Muscle of arm (tissue), 1 donor: ENCODE measurements at regions not wholly inside any gene's neighbourhood (a gene's known extent, or its start where the extent isn't known, plus 50 kb on each side); places are given as distances from the start of the nearest gene placed in this dataset.
"Not testable (repeated sequence)": the region's sequence is repeated elsewhere in the genome, so short reads cannot be mapped to it uniquely, and the experiment has no call there.

Experiments
- DNase-seq: peaks from one replicate; pipeline ENCODE4 v3.0.0-alpha.2; 2013

GRCh38 chr10:53072144-53072543 lies 299.6 kb upstream of the MBL2 start:
- no peak for DNase-seq

- DNase-seq, result no peak
These were observed 299.0 kb upstream of the MBL2 start for GRCh38 chr10:53071505-53072125.

- no peak for DNase-seq
These were observed 296.4 kb upstream of the MBL2 start for GRCh38 chr10:53069013-53069412.

GRCh38 chr10:53064614-53065013 lies 292.0 kb upstream of the MBL2 start:
- no peak for DNase-seq

GRCh38 chr10:53063805-53064204 lies 291.2 kb upstream of the MBL2 start:
- no peak for DNase-seq

- DNase-seq, result no peak
These were observed 280.1 kb upstream of the MBL2 start for GRCh38 chr10:53052521-53053164.

- no peak for DNase-seq
These were observed 272.7 kb upstream of the MBL2 start for GRCh38 chr10:53045315-53045714.

GRCh38 chr10:53035823-53036222 lies 263.2 kb upstream of the MBL2 start:
- not testable (repeated sequence) for DNase-seq

GRCh38 chr10:53033396-53033795 lies 260.8 kb upstream of the MBL2 start:
- DNase-seq, result no peak

GRCh38 chr10:53029872-53030849 lies 257.6 kb upstream of the MBL2 start:
- DNase-seq, result not testable (repeated sequence)

GRCh38 chr10:53029449-53029848 lies 256.9 kb upstream of the MBL2 start:
- DNase-seq, result no peak

- DNase-seq, result not testable (repeated sequence)
These were observed 253.2 kb upstream of the MBL2 start for GRCh38 chr10:53025765-53026164.

GRCh38 chr10:53025172-53025711 lies 252.7 kb upstream of the MBL2 start:
- DNase-seq, result no peak

GRCh38 chr10:53023411-53023810 lies 250.8 kb upstream of the MBL2 start:
- no peak for DNase-seq

- DNase-seq, result no peak
These were observed 250.1 kb upstream of the MBL2 start for GRCh38 chr10:53022611-53023088.

- no peak for DNase-seq
These were observed 240.7 kb upstream of the MBL2 start for GRCh38 chr10:53013201-53013810.

GRCh38 chr10:53009961-53010907 lies 237.7 kb upstream of the MBL2 start:
- no peak for DNase-seq

GRCh38 chr10:53007527-53007842 lies 234.9 kb upstream of the MBL2 start:
- DNase-seq, result no peak

GRCh38 chr10:53006663-53007526 lies 234.3 kb upstream of the MBL2 start:
- no peak for DNase-seq
